GM21423 (cell line): ENCODE measurements at regions not wholly inside any gene's neighbourhood (a gene's known extent, or its start where the extent isn't known, plus 50 kb on each side); places are given as distances from the start of the nearest gene placed in this dataset.
"Not testable (repeated sequence)": the region's sequence is repeated elsewhere in the genome, so short reads cannot be mapped to it uniquely, and the experiment has no call there.

Experiments used
- ATAC-seq: cut with Tn5 transposase; IDR thresholded peaks from one replicate; pipeline ENCODE4 v1.9.1; 2021; ENCODE audit warnings: mild to moderate bottlenecking, moderate library complexity; ENCODE audit not compliant: unreplicated experiment

- ATAC-seq = not testable (repeated sequence)
Observed at GRCh38 chr2:134061066-134061465, 192.8 kb upstream of the MGAT5 start.

- not testable (repeated sequence) for ATAC-seq
Observed at GRCh38 chr2:134062235-134062634, 191.6 kb upstream of the MGAT5 start.

- not testable (repeated sequence) for ATAC-seq
Observed at GRCh38 chr2:134063916-134064315, 190.0 kb upstream of the MGAT5 start.

- no peak for ATAC-seq
Observed at GRCh38 chr2:134070281-134070741, 183.6 kb upstream of the MGAT5 start.

GRCh38 chr2:134072341-134072740, 181.5 kb upstream of the MGAT5 start:
- no peak for ATAC-seq

GRCh38 chr2:134073023-134073422, 180.8 kb upstream of the MGAT5 start:
- no peak for ATAC-seq

- no peak for ATAC-seq
Observed at GRCh38 chr2:134074619-134075018, 179.3 kb upstream of the MGAT5 start.

- no peak for ATAC-seq
Observed at GRCh38 chr2:134075204-134075603, 178.7 kb upstream of the MGAT5 start.

GRCh38 chr2:134078354-134078753, 175.5 kb upstream of the MGAT5 start:
- ATAC-seq = no peak

GRCh38 chr2:134079373-134079772, 174.5 kb upstream of the MGAT5 start:
- ATAC-seq = peak; percentile 95

- ATAC-seq = no peak
Observed at GRCh38 chr2:134080386-134081089, 173.3 kb upstream of the MGAT5 start.

- ATAC-seq = no peak
Observed at GRCh38 chr2:134081238-134081938, 172.5 kb upstream of the MGAT5 start.

- ATAC-seq = no peak
Observed at GRCh38 chr2:134083548-134083947, 170.3 kb upstream of the MGAT5 start.

- no peak for ATAC-seq
Observed at GRCh38 chr2:134086594-134087219, 167.2 kb upstream of the MGAT5 start.

- ATAC-seq = peak; percentile 91
Observed at GRCh38 chr2:134087371-134087921, 166.4 kb upstream of the MGAT5 start.

- no peak for ATAC-seq
Observed at GRCh38 chr2:134089454-134089853, 164.4 kb upstream of the MGAT5 start.

GRCh38 chr2:134097740-134098139, 156.1 kb upstream of the MGAT5 start:
- ATAC-seq = peak; percentile 69

- no peak for ATAC-seq
Observed at GRCh38 chr2:134098321-134098720, 155.6 kb upstream of the MGAT5 start.

GRCh38 chr2:134099273-134099672, 154.6 kb upstream of the MGAT5 start:
- no peak for ATAC-seq

- no peak for ATAC-seq
Observed at GRCh38 chr2:134103196-134103595, 150.7 kb upstream of the MGAT5 start.

GRCh38 chr2:134104754-134105153, 149.1 kb upstream of the MGAT5 start:
- ATAC-seq = no peak

GRCh38 chr2:134107402-134107801, 146.5 kb upstream of the MGAT5 start:
- no peak for ATAC-seq
